Smooth muscle cell (in vitro differentiated cells): ENCODE measurements at regions not wholly inside any gene's neighbourhood (a gene's known extent, or its start where the extent isn't known, plus 50 kb on each side); places are given as distances from the start of the nearest gene placed in this dataset.

Experiments
- DNase-seq: peaks from one replicate; lab custom pipeline; 2025; ENCODE audit not compliant: unreplicated experiment; lab: John Stamatoyannopoulos, UW
- H2AFZ ChIP-seq: fragments of 200-600 bp; sonication (generic); 2 replicates; pipeline ENCODE4 v1.6.0; 2016; ENCODE audit warnings: antibody characterized with exemption, low read depth, mild to moderate bottlenecking
- H3F3A ChIP-seq: fragments of 200-600 bp; sonication (generic); 2 replicates; pipeline ENCODE4 v1.6.0; 2017; ENCODE audit warnings: antibody characterized with exemption, low read depth
- H3K27ac ChIP-seq: fragments of 200-600 bp; sonication (generic); 2 replicates; pipeline ENCODE4 v1.5.1; 2016; ENCODE audit warnings: low read depth, mild to moderate bottlenecking
- H3K27me3 ChIP-seq: fragments of 200-600 bp; sonication (generic); 2 replicates; pipeline ENCODE4 v1.6.1; 2016; ENCODE audit warnings: low read depth, mild to moderate bottlenecking
- H3K36me3 ChIP-seq: fragments of 200-600 bp; sonication (generic); 2 replicates; pipeline ENCODE4 v1.5.1; 2016; ENCODE audit warnings: low read depth
- H3K4me1 ChIP-seq: fragments of 200-600 bp; sonication (generic); 2 replicates; pipeline ENCODE4 v1.5.1; 2016; ENCODE audit warnings: low read depth
- H3K4me2 ChIP-seq: fragments of 200-600 bp; sonication (generic); 2 replicates; pipeline ENCODE4 v1.6.0; 2016; ENCODE audit warnings: mild to moderate bottlenecking
- H3K4me3 ChIP-seq: fragments of 200-600 bp; sonication (generic); 2 replicates; pipeline ENCODE4 v1.5.1; 2016; ENCODE audit warnings: mild to moderate bottlenecking
- H3K79me2 ChIP-seq: fragments of 200-600 bp; sonication (generic); 2 replicates; pipeline ENCODE4 v1.6.0; 2016; ENCODE audit warnings: low read depth, mild to moderate bottlenecking
- H3K9ac ChIP-seq: fragments of 200-600 bp; sonication (generic); 2 replicates; pipeline ENCODE4 v1.6.0; 2016; ENCODE audit warnings: low read depth
- H3K9me3 ChIP-seq: fragments of 200-600 bp; sonication (generic); replicated peaks from 2 replicates; pipeline ENCODE4 v1.5.1; 2016; ENCODE audit warnings: low read depth
- H4K20me1 ChIP-seq: fragments of 200-600 bp; sonication (generic); 2 replicates; pipeline ENCODE4 v1.6.0; 2016; ENCODE audit warnings: low read depth
- CTCF ChIP-seq: fragments of 200-600 bp; sonication (generic); IDR thresholded peaks from 2 replicates; pipeline ENCODE4 v1.5.1; 2017; ENCODE audit warnings: borderline replicate concordance, mild to moderate bottlenecking, antibody characterized with exemption; ENCODE audit not compliant: insufficient read depth, poor library complexity, severe bottlenecking
- WGBS: methylation state at CpG from one replicate; pipeline ENCODE4 v1.1.7; 2016; ENCODE audit warnings: low lambda C conversion rate; 5-methylcytosine and 5-hydroxymethylcytosine counted together

GRCh38 chr2:38153476-38154135 lies 77.7 kb upstream of the CYP1B1 start:
- no peaks in the 10 kb centered on the region for H3K9me3 ChIP-seq
- no peak overlapping the region for H3K9ac ChIP-seq
- H3K4me1 ChIP-seq, result no peaks in the 10 kb centered on the region
- no peak for DNase-seq
- H3K4me3 ChIP-seq, result no peak overlapping the region
- H3K79me2 ChIP-seq, result no peaks in the 10 kb centered on the region
- H3K27ac ChIP-seq, result peak overlapping the region; percentile 71
- no peaks in the 10 kb centered on the region for H3K36me3 ChIP-seq
- H3F3A ChIP-seq, result no peaks in the 10 kb centered on the region
- H4K20me1 ChIP-seq, result no peaks in the 10 kb centered on the region
- WGBS, result 85% methylated on average over 6 of the region's 6 CpGs
- H3K4me2 ChIP-seq, result no peak overlapping the region
- no peak for TF ChIP-seq CTCF
- H3K27me3 ChIP-seq, result no peaks in the 10 kb centered on the region
- H2AFZ ChIP-seq, result no peak overlapping the region

GRCh38 chr2:38152913-38153312 lies 77.0 kb upstream of the CYP1B1 start:
- TF ChIP-seq CTCF, result no peak
- Histone ChIP-seq H3K27me3 (no peaks in the 10 kb centered on the region), H3K27ac (no peak overlapping the region), H3F3A (no peaks in the 10 kb centered on the region), H4K20me1 (no peaks in the 10 kb centered on the region), H3K4me2 (no peak overlapping the region), H3K4me3 (no peak overlapping the region), H3K79me2 (no peaks in the 10 kb centered on the region), H3K9ac (no peak overlapping the region), H3K36me3 (no peaks in the 10 kb centered on the region), H3K9me3 (no peaks in the 10 kb centered on the region), H3K4me1 (no peaks in the 10 kb centered on the region), H2AFZ (no peak overlapping the region)
- DNase-seq, result no peak
- 100% methylated on average over 1 of the region's 1 CpG for WGBS

- WGBS, result 97% methylated on average over 4 of the region's 4 CpGs
- Histone ChIP-seq H3K9me3 (no peaks in the 10 kb centered on the region), H3K36me3 (no peaks in the 10 kb centered on the region), H4K20me1 (no peaks in the 10 kb centered on the region), H3K27ac (no peak overlapping the region), H3K79me2 (no peaks in the 10 kb centered on the region), H3K4me3 (no peak overlapping the region), H2AFZ (peak overlapping the region; percentile 13), H3F3A (peaks cover 4% of the 10 kb centered on the region), H3K4me2 (no peak overlapping the region), H3K4me1 (peaks cover 2% of the 10 kb centered on the region), H3K9ac (no peak overlapping the region), H3K27me3 (no peaks in the 10 kb centered on the region)
- TF ChIP-seq CTCF, result no peak
- DNase-seq, result no peak
Observed at GRCh38 chr2:38152035-38152434, 76.1 kb upstream of the CYP1B1 start.

GRCh38 chr2:38149531-38149930 lies 73.6 kb upstream of the CYP1B1 start:
- 64% methylated on average over 2 of the region's 2 CpGs for WGBS
- Histone ChIP-seq H3K27ac (no peak overlapping the region), H2AFZ (peak overlapping the region; percentile 6), H3K9me3 (no peaks in the 10 kb centered on the region), H4K20me1 (no peaks in the 10 kb centered on the region), H3K4me3 (no peak overlapping the region), H3K27me3 (no peaks in the 10 kb centered on the region), H3K79me2 (no peaks in the 10 kb centered on the region), H3K4me1 (peaks cover 6% of the 10 kb centered on the region), H3K4me2 (no peak overlapping the region), H3F3A (peaks cover 18% of the 10 kb centered on the region), H3K9ac (no peak overlapping the region), H3K36me3 (no peaks in the 10 kb centered on the region)
- no peak for DNase-seq
- no peak for TF ChIP-seq CTCF
